Chondrocyte (in vitro differentiated cells): ENCODE measurements at regions not wholly inside any gene's neighbourhood (a gene's known extent, or its start where the extent isn't known, plus 50 kb on each side); places are given as distances from the start of the nearest gene placed in this dataset.

Source experiments
- DNase-seq: peaks from one replicate; pipeline ENCODE4 v3.0.0; 2021; ENCODE audit warnings: mixed read lengths, low spot score
- H3K27ac Mint-ChIP-seq: one replicate; pipeline ENCODE4 v1.8.0; 2021; ENCODE audit warnings: mild to moderate bottlenecking, moderate library complexity, mixed read lengths; ENCODE audit not compliant: unreplicated experiment
- H3K27me3 Mint-ChIP-seq: 2 replicates; pipeline ENCODE4 v1.8.0; 2021; ENCODE audit warnings: low read depth, mixed read lengths
- H3K36me3 Mint-ChIP-seq: 2 replicates; pipeline ENCODE4 v1.8.0; 2021; ENCODE audit warnings: low read depth, mixed read lengths
- H3K4me1 Mint-ChIP-seq: 2 replicates; pipeline ENCODE4 v1.8.0; 2021; ENCODE audit warnings: low read depth, mild to moderate bottlenecking, mixed read lengths
- H3K4me3 Mint-ChIP-seq: one replicate; pipeline ENCODE4 v1.8.0; 2021; ENCODE audit warnings: mild to moderate bottlenecking, moderate library complexity, mixed read lengths; ENCODE audit not compliant: unreplicated experiment
- H3K9me3 Mint-ChIP-seq: 2 replicates; pipeline ENCODE4 v1.8.0; 2021; ENCODE audit warnings: low read depth, mixed read lengths
- CTCF ChIP-seq: fragments of 200-600 bp; sonication (generic); IDR thresholded peaks from 2 replicates; pipeline ENCODE4 v1.5.0; 2021; ENCODE audit warnings: antibody characterized with exemption, mild to moderate bottlenecking, moderate library complexity

GRCh38 chr14:38536376-38537038 is 280.6 kb upstream of the CLEC14A start:
- Mint-ChIP-seq H3K4me3 (no peak overlapping the region), H3K27ac (no peak overlapping the region), H3K36me3 (no peaks in the 10 kb centered on the region), H3K27me3 (peaks cover 3% of the 10 kb centered on the region), H3K9me3 (no peaks in the 10 kb centered on the region), H3K4me1 (no peaks in the 10 kb centered on the region)
- no peak for DNase-seq
- TF ChIP-seq CTCF: no peak

- Mint-ChIP-seq H3K4me3 (no peak overlapping the region), H3K9me3 (no peaks in the 10 kb centered on the region)
- no peak for TF ChIP-seq CTCF
These were observed 272.7 kb upstream of the CLEC14A start for GRCh38 chr14:38528582-38528981.

GRCh38 chr14:38527502-38527878 is 271.6 kb upstream of the CLEC14A start:
- Mint-ChIP-seq H3K36me3 (no peaks in the 10 kb centered on the region), H3K27ac (no peak overlapping the region), H3K4me1 (no peaks in the 10 kb centered on the region), H3K27me3 (peaks cover 3% of the 10 kb centered on the region), H3K4me3 (no peak overlapping the region), H3K9me3 (no peaks in the 10 kb centered on the region)
- no peak for DNase-seq
- no peak for TF ChIP-seq CTCF

More at GRCh38 chr14:38528582-38528981, 272.7 kb upstream of the CLEC14A start:
- Mint-ChIP-seq H3K27me3 (peaks cover 3% of the 10 kb centered on the region), H3K27ac (no peak overlapping the region), H3K36me3 (no peaks in the 10 kb centered on the region), H3K4me1 (no peaks in the 10 kb centered on the region)
- DNase-seq: no peak

GRCh38 chr14:38526826-38527501 is 271.1 kb upstream of the CLEC14A start:
- no peaks in the 10 kb centered on the region for H3K36me3 Mint-ChIP-seq
- TF ChIP-seq CTCF: no peak
- DNase-seq: no peak
- peaks cover 3% of the 10 kb centered on the region for H3K27me3 Mint-ChIP-seq
- H3K9me3 Mint-ChIP-seq: no peaks in the 10 kb centered on the region
- H3K4me3 Mint-ChIP-seq: no peak overlapping the region
- H3K4me1 Mint-ChIP-seq: no peaks in the 10 kb centered on the region
- H3K27ac Mint-ChIP-seq: no peak overlapping the region

GRCh38 chr14:38524636-38525509 is 269.0 kb upstream of the CLEC14A start:
- no peaks in the 10 kb centered on the region for H3K36me3 Mint-ChIP-seq
- no peak for DNase-seq
- H3K4me1 Mint-ChIP-seq: no peaks in the 10 kb centered on the region
- no peak overlapping the region for H3K4me3 Mint-ChIP-seq
- H3K27me3 Mint-ChIP-seq: peaks cover 3% of the 10 kb centered on the region
- H3K9me3 Mint-ChIP-seq: no peaks in the 10 kb centered on the region
- no peak overlapping the region for H3K27ac Mint-ChIP-seq
- TF ChIP-seq CTCF: no peak
